Liver (tissue), 8 donors: ENCODE measurements at regions not wholly inside any gene's neighbourhood (a gene's known extent, or its start where the extent isn't known, plus 50 kb on each side); places are given as distances from the start of the nearest gene placed in this dataset.
A peak's percentile ranks its signal among the peaks of the same experiment; 100 is the strongest.

Source experiments
- DNase-seq: peaks from one replicate; pipeline ENCODE4 v3.0.0-alpha.2; 2017; ENCODE audit warnings: low spot score
- H3K27ac ChIP-seq, 2 donors: one replicate each; pipeline ENCODE4 v1.7.0; 2013; ENCODE audit warnings: inconsistent platforms in 2 of 2, low read length in 2 of 2, control low read depth in 1 of 2, low read depth in 1 of 2, mild to moderate bottlenecking in 1 of 2
- H3K27me3 ChIP-seq, 4 donors: one replicate each; pipeline versions ENCODE4 v1.6.1 to v1.7.0; 2013; ENCODE audit warnings: low read length in 3 of 4, inconsistent platforms in 1 of 4, mild to moderate bottlenecking in 1 of 4, moderate library complexity in 1 of 4; ENCODE audit not compliant: control insufficient read depth in 4 of 4, insufficient read depth in 4 of 4
- H3K36me3 ChIP-seq, 4 donors: one replicate each; pipeline versions ENCODE4 v1.6.1 to v1.7.0; 2013; ENCODE audit warnings: low read length in 3 of 4, mild to moderate bottlenecking in 3 of 4, low read depth in 1 of 4, moderate library complexity in 1 of 4; ENCODE audit not compliant: control insufficient read depth in 4 of 4, insufficient read depth in 3 of 4
- H3K4me1 ChIP-seq, 4 donors: one replicate each; pipeline versions ENCODE4 v1.6.1 to v1.7.0; 2013; ENCODE audit warnings: low read length in 3 of 4, mild to moderate bottlenecking in 3 of 4, moderate library complexity in 1 of 4; ENCODE audit not compliant: control insufficient read depth in 4 of 4, insufficient read depth in 4 of 4
- H3K4me3 ChIP-seq, 3 donors: one replicate each; pipeline versions ENCODE4 v1.6.1 to v1.7.0; 2013; ENCODE audit warnings: low read length in 3 of 3, control low read depth in 1 of 3, low read depth in 1 of 3, mild to moderate bottlenecking in 1 of 3
- H3K9ac ChIP-seq, 2 donors: one replicate each; pipeline ENCODE4 v1.7.0; 2013; ENCODE audit warnings: low read length in 2 of 2, mild to moderate bottlenecking in 2 of 2, moderate library complexity in 2 of 2, control low read depth in 1 of 2, low read depth in 1 of 2
- H3K9me3 ChIP-seq, 4 donors: one replicate each; pipeline versions ENCODE4 v1.6.1 to v1.7.0; 2013; ENCODE audit warnings: low read length in 3 of 4; ENCODE audit not compliant: control insufficient read depth in 4 of 4
- FOXA1 ChIP-seq: IDR thresholded peaks from 2 replicates; pipeline ENCODE4 v1.6.1; 2016; ENCODE audit warnings: antibody characterized with exemption
- GABPA ChIP-seq, 2 donors: IDR thresholded peaks in 1 of 2; conservative IDR thresholded peaks in 1 of 2; 2 replicates each; pipeline ENCODE4 v1.6.1; 2016; ENCODE audit warnings: antibody characterized with exemption in 2 of 2, mild to moderate bottlenecking in 1 of 2, moderate library complexity in 1 of 2
- HNF4A ChIP-seq, 2 donors: conservative IDR thresholded peaks; 2 replicates each; pipeline ENCODE4 v1.6.1; 2016; ENCODE audit warnings: antibody characterized with exemption in 2 of 2, mild to moderate bottlenecking in 2 of 2
- HNF4G ChIP-seq: IDR thresholded peaks from 2 replicates; pipeline ENCODE4 v1.6.1; 2016; ENCODE audit warnings: antibody characterized with exemption
- JUND ChIP-seq, 2 donors: IDR thresholded peaks; 2 replicates each; pipeline ENCODE4 v1.6.1; 2016; ENCODE audit warnings: antibody characterized with exemption in 2 of 2
- NR2F2 ChIP-seq: IDR thresholded peaks from 2 replicates; pipeline ENCODE4 v1.6.1; 2016; ENCODE audit warnings: antibody characterized with exemption
- RAD21 ChIP-seq, 2 donors: IDR thresholded peaks; 2 replicates each; pipeline ENCODE4 v1.6.1; 2016; ENCODE audit warnings: antibody characterized with exemption in 2 of 2, mild to moderate bottlenecking in 2 of 2
- RXRA ChIP-seq, 2 donors: IDR thresholded peaks; 2 replicates each; pipeline ENCODE4 v1.6.1; 2017 to 2018; ENCODE audit warnings: antibody characterized with exemption in 2 of 2, mild to moderate bottlenecking in 1 of 2
- SP1 ChIP-seq: IDR thresholded peaks from 2 replicates; pipeline ENCODE4 v1.6.1; 2018; ENCODE audit warnings: antibody characterized with exemption, mild to moderate bottlenecking
- TAF1 ChIP-seq: conservative IDR thresholded peaks from 2 replicates; pipeline ENCODE4 v1.6.1; 2016; ENCODE audit warnings: antibody characterized with exemption, mild to moderate bottlenecking
- WGBS: extraction: QIAGEN DNeasy Blood & Tissue Kit; methylation state at CpG from one replicate; pipeline ENCODE4 v1.1.7; 2013; 5-methylcytosine and 5-hydroxymethylcytosine counted together
- TF ChIP-seq, protein P1 (sequence below): IDR thresholded peaks from 2 replicates; pipeline ENCODE4 v1.6.1; 2016; ENCODE audit warnings: antibody characterized with exemption, mild to moderate bottlenecking
- TF ChIP-seq, protein P2 (sequence below): IDR thresholded peaks from 2 replicates; pipeline ENCODE4 v1.6.1; 2016; ENCODE audit warnings: antibody characterized with exemption
- TF ChIP-seq, protein P3 (sequence below): IDR thresholded peaks from 2 replicates; pipeline ENCODE4 v1.6.1; 2016; ENCODE audit warnings: antibody characterized with exemption
- TF ChIP-seq, protein P4 (sequence below): IDR thresholded peaks from 2 replicates; pipeline ENCODE4 v1.6.1; 2016; ENCODE audit warnings: antibody characterized with exemption
- TF ChIP-seq, protein P5 (sequence below): fragments of 150-350 bp; IDR thresholded peaks from 2 replicates; pipeline ENCODE4 v1.5.1; 2017; ENCODE audit warnings: improper control_type of control experiment, low read depth, low read length; ENCODE audit not compliant: missing input control
- donor health status: healthy.
- donor health status: healthy.
- donor health status: healthy.
- donor health status: healthy.
- donor health status: healthy.

DNA sequence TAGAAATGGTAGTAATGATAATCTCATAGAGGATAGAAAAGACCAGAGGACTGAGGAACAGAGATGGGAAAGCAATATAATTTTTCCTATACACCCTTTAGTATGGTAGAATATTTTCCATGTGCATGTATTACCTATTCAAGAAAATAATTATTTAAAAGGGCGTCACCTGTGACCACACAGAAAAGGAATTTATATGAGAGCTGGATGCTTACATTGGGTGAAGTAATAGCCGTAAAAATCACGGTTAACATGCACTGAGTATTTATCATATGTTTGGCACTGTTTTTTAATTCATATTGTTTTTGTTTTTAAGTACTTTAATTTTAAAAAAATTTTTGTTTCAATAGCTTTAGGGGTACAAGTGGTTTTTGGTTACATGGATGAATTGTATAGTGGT is 195.1 kb downstream of the IPMK start:
- H3K4me1 ChIP-seq, result no peaks in the 10 kb centered on the region
- DNase-seq, result no peak
- 89% methylated on average over 3 of the region's 3 CpGs for WGBS
- no peaks in the 10 kb centered on the region for H3K36me3 ChIP-seq
- H3K9me3 ChIP-seq, result no peaks in the 10 kb centered on the region
- H3K4me3 ChIP-seq, result no peak overlapping the region
- no peaks in the 10 kb centered on the region for H3K27me3 ChIP-seq
- TF ChIP-seq, protein P1, sequence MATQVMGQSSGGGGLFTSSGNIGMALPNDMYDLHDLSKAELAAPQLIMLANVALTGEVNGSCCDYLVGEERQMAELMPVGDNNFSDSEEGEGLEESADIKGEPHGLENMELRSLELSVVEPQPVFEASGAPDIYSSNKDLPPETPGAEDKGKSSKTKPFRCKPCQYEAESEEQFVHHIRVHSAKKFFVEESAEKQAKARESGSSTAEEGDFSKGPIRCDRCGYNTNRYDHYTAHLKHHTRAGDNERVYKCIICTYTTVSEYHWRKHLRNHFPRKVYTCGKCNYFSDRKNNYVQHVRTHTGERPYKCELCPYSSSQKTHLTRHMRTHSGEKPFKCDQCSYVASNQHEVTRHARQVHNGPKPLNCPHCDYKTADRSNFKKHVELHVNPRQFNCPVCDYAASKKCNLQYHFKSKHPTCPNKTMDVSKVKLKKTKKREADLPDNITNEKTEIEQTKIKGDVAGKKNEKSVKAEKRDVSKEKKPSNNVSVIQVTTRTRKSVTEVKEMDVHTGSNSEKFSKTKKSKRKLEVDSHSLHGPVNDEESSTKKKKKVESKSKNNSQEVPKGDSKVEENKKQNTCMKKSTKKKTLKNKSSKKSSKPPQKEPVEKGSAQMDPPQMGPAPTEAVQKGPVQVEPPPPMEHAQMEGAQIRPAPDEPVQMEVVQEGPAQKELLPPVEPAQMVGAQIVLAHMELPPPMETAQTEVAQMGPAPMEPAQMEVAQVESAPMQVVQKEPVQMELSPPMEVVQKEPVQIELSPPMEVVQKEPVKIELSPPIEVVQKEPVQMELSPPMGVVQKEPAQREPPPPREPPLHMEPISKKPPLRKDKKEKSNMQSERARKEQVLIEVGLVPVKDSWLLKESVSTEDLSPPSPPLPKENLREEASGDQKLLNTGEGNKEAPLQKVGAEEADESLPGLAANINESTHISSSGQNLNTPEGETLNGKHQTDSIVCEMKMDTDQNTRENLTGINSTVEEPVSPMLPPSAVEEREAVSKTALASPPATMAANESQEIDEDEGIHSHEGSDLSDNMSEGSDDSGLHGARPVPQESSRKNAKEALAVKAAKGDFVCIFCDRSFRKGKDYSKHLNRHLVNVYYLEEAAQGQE, result no peak
- TF ChIP-seq SP1 (no peak), TAF1 (no peak), RAD21 (IDR thresholded peaks at IDR 0.05) (no peak), JUND (IDR thresholded peaks at IDR 0.05) (no peak), RXRA (IDR thresholded peaks at IDR 0.05) (no peak), HNF4G (no peak)
- TF ChIP-seq, protein P2, sequence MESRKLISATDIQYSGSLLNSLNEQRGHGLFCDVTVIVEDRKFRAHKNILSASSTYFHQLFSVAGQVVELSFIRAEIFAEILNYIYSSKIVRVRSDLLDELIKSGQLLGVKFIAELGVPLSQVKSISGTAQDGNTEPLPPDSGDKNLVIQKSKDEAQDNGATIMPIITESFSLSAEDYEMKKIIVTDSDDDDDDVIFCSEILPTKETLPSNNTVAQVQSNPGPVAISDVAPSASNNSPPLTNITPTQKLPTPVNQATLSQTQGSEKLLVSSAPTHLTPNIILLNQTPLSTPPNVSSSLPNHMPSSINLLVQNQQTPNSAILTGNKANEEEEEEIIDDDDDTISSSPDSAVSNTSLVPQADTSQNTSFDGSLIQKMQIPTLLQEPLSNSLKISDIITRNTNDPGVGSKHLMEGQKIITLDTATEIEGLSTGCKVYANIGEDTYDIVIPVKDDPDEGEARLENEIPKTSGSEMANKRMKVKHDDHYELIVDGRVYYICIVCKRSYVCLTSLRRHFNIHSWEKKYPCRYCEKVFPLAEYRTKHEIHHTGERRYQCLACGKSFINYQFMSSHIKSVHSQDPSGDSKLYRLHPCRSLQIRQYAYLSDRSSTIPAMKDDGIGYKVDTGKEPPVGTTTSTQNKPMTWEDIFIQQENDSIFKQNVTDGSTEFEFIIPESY, result no peak
- TF ChIP-seq, protein P3, sequence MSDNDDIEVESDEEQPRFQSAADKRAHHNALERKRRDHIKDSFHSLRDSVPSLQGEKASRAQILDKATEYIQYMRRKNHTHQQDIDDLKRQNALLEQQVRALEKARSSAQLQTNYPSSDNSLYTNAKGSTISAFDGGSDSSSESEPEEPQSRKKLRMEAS, result no peak
- TF ChIP-seq, protein P4, sequence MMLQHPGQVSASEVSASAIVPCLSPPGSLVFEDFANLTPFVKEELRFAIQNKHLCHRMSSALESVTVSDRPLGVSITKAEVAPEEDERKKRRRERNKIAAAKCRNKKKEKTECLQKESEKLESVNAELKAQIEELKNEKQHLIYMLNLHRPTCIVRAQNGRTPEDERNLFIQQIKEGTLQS, result no peak
- no peak overlapping the region for H3K27ac ChIP-seq
- H3K9ac ChIP-seq, result no peak overlapping the region

DNA sequence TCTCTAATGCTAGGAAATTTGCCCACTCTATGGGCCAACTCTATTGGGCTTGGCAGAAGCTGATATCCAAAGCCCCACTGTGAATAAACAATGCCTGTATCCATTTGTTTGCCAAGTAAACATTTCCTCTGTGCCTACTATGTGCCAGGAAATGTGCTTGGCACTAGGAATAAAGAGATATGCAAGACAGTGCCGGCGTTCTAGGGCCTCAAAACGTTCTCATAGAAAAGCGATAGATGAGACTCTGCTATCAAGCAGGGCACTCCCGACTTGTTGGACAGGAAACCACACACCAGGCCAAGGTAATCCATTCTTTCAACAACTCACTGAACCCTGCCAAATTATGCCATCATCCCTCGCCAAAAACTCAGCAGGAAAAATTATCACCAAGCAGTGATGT is 196.7 kb downstream of the IPMK start:
- no peak overlapping the region for H3K27ac ChIP-seq
- H3K9ac ChIP-seq, result no peak overlapping the region
- no peaks in the 10 kb centered on the region for H3K9me3 ChIP-seq
- WGBS, result 41% methylated on average over 6 of the region's 6 CpGs
- H3K36me3 ChIP-seq, result no peaks in the 10 kb centered on the region
- no peaks in the 10 kb centered on the region for H3K4me1 ChIP-seq
- DNase-seq, result no peak
- H3K27me3 ChIP-seq, result no peaks in the 10 kb centered on the region
- H3K4me3 ChIP-seq, result no peak overlapping the region
- TF ChIP-seq RXRA (IDR thresholded peaks at IDR 0.05) (peak in 1 of 2 donors; percentile 17), GABPA (IDR thresholded peaks at IDR 0.05 in 1 of 2, conservative IDR thresholded peaks at IDR 0.05 in 1 of 2) (no peak), NR2F2 (no peak), SP1 (no peak), TAF1 (no peak), JUND (IDR thresholded peaks at IDR 0.05) (no peak), HNF4A (conservative IDR thresholded peaks at IDR 0.05) (peak in 1 of 2 donors; percentile 32), RAD21 (IDR thresholded peaks at IDR 0.05) (no peak), FOXA1 (no peak), HNF4G (no peak)
- TF ChIP-seq, protein P5, sequence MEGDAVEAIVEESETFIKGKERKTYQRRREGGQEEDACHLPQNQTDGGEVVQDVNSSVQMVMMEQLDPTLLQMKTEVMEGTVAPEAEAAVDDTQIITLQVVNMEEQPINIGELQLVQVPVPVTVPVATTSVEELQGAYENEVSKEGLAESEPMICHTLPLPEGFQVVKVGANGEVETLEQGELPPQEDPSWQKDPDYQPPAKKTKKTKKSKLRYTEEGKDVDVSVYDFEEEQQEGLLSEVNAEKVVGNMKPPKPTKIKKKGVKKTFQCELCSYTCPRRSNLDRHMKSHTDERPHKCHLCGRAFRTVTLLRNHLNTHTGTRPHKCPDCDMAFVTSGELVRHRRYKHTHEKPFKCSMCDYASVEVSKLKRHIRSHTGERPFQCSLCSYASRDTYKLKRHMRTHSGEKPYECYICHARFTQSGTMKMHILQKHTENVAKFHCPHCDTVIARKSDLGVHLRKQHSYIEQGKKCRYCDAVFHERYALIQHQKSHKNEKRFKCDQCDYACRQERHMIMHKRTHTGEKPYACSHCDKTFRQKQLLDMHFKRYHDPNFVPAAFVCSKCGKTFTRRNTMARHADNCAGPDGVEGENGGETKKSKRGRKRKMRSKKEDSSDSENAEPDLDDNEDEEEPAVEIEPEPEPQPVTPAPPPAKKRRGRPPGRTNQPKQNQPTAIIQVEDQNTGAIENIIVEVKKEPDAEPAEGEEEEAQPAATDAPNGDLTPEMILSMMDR, result no peak
- TF ChIP-seq, protein P4, result no peak
